PC-9 (cell line): ENCODE measurements at regions not wholly inside any gene's neighbourhood (a gene's known extent, or its start where the extent isn't known, plus 50 kb on each side); places are given as distances from the start of the nearest gene placed in this dataset.

ENCODE experiments used
- EZH2 ChIP-seq: fragments of 200-600 bp; sonication (generic); IDR thresholded peaks from 2 replicates; pipeline ENCODE4 v1.8.0; 2017; ENCODE audit warnings: antibody characterized with exemption, low read depth
- TF ChIP-seq, protein P1 (sequence below): fragments of 200-600 bp; sonication (generic); conservative IDR thresholded peaks from 2 replicates; pipeline ENCODE4 v1.6.1; 2017; ENCODE audit warnings: mixed run types, antibody characterized with exemption, mild to moderate bottlenecking, moderate library complexity

DNA sequence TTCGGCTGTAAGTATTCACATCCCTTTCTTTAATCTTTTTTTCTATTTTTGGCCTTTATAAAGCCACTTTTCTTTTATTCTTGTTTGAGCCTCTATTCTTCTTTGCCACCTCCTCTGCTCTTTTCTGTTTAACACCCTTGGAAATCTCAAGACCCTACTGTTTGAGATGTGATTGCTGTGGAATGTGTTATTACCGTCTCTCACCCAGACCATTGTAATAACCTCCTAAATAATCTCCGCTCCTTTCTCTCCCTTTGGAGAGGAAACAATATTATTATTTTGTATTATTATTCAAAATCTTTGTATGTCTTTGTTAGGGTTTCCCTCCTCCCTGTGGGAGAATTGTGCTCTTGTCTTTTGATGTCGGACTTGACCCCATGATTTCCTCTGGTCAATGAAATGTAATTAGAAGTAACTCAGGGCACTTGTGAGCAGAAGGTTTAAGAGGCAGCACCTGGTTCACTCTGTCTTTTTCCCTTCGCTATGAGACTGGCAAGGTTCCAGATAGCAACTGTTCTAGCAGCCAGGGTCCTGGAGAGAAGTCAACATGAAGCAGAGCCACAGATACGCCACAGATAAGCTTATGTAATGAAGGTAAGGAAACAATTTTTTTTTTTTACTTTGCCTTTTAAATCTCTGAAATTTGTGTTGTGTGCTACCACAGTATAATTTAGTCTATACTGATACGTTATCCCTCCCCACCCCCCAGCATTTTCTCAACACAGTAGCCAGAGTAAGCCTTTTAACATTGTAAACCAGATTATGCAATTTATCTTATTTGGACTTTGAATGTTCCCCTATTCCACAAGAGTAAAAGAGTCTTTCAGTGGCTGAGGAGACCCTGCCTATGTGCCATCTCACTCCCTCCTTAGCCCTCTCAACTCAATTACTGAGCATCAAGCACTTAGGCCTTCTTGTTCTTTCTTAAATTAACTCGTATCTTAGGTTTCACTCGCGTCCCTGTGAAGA, 601.2 kb upstream of the ZNF804A start:
- TF ChIP-seq, protein P1, sequence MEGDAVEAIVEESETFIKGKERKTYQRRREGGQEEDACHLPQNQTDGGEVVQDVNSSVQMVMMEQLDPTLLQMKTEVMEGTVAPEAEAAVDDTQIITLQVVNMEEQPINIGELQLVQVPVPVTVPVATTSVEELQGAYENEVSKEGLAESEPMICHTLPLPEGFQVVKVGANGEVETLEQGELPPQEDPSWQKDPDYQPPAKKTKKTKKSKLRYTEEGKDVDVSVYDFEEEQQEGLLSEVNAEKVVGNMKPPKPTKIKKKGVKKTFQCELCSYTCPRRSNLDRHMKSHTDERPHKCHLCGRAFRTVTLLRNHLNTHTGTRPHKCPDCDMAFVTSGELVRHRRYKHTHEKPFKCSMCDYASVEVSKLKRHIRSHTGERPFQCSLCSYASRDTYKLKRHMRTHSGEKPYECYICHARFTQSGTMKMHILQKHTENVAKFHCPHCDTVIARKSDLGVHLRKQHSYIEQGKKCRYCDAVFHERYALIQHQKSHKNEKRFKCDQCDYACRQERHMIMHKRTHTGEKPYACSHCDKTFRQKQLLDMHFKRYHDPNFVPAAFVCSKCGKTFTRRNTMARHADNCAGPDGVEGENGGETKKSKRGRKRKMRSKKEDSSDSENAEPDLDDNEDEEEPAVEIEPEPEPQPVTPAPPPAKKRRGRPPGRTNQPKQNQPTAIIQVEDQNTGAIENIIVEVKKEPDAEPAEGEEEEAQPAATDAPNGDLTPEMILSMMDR = no peak
- TF ChIP-seq EZH2 = no peak
